ENCODE measurements at regions not wholly inside any gene's neighbourhood (a gene's known extent, or its start where the extent isn't known, plus 50 kb on each side); places are given as distances from the start of the nearest gene placed in this dataset.

GRCh38 chr17:54235571-54235970 lies 412.8 kb downstream of the KIF2B start:
- TF ChIP-seq MXI1 (conservative IDR thresholded peaks at IDR 0.05; ENCODE audit: poor library complexity, severe bottlenecking): no peak
- TF ChIP-seq, protein P1, sequence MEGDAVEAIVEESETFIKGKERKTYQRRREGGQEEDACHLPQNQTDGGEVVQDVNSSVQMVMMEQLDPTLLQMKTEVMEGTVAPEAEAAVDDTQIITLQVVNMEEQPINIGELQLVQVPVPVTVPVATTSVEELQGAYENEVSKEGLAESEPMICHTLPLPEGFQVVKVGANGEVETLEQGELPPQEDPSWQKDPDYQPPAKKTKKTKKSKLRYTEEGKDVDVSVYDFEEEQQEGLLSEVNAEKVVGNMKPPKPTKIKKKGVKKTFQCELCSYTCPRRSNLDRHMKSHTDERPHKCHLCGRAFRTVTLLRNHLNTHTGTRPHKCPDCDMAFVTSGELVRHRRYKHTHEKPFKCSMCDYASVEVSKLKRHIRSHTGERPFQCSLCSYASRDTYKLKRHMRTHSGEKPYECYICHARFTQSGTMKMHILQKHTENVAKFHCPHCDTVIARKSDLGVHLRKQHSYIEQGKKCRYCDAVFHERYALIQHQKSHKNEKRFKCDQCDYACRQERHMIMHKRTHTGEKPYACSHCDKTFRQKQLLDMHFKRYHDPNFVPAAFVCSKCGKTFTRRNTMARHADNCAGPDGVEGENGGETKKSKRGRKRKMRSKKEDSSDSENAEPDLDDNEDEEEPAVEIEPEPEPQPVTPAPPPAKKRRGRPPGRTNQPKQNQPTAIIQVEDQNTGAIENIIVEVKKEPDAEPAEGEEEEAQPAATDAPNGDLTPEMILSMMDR (IDR thresholded peaks at IDR 0.05; ENCODE audit: poor library complexity, severe bottlenecking): no peak
- no peak for TF ChIP-seq EZH2 (IDR thresholded peaks at IDR 0.05; ENCODE audit: borderline replicate concordance, insufficient read depth, low read length, poor library complexity, severe bottlenecking)
- no peak for TF ChIP-seq RAD21 (conservative IDR thresholded peaks at IDR 0.05)
- no peak for TF ChIP-seq EP300 (conservative IDR thresholded peaks at IDR 0.05; ENCODE audit: poor library complexity, severe bottlenecking)
- no peak for TF ChIP-seq POLR2AphosphoS5 (IDR thresholded peaks at IDR 0.05)
